Naive thymus-derived CD4-positive, alpha-beta T cell (primary cell): ENCODE measurements at regions not wholly inside any gene's neighbourhood (a gene's known extent, or its start where the extent isn't known, plus 50 kb on each side); places are given as distances from the start of the nearest gene placed in this dataset.

Source experiments
- ATAC-seq: fragments of 150-1000 bp; cut with Tn5 transposase; 2 replicates; pipeline ENCODE4 v1.10.0; 2021; ENCODE audit warnings: mild to moderate bottlenecking, moderate library complexity
- CTCF ChIA-PET: fragments of 350-600 bp; sonication (Branson Sonifier 250); formaldehyde crosslinking; loops from one replicate; lab custom pipeline; 2021; ENCODE audit warnings: antibody characterized with exemption; lab: Charles Lee
- POLR2A ChIA-PET: fragments of 350-600 bp; sonication (Branson Sonifier 250); formaldehyde crosslinking; loops from one replicate; lab custom pipeline; 2021; ENCODE audit warnings: antibody characterized with exemption, inconsistent platforms; lab: Charles Lee
- DNase-seq, 9 donors: peaks; one replicate each; pipeline versions ENCODE4 v3.0.0 to v3.0.0-alpha.2; 2020 to 2022; ENCODE audit warnings: mixed read lengths in 1 of 9
- H3K27ac ChIP-seq: one replicate; pipeline ENCODE4 v1.7.0; 2013; ENCODE audit warnings: mild to moderate bottlenecking, low read depth, low read length, moderate library complexity
- H3K27me3 ChIP-seq, 2 donors: one replicate each; pipeline ENCODE4 v1.7.0; 2013; ENCODE audit warnings: low read length in 2 of 2, mild to moderate bottlenecking in 2 of 2, moderate library complexity in 2 of 2; ENCODE audit not compliant: control insufficient read depth in 2 of 2, insufficient read depth in 2 of 2
- H3K36me3 ChIP-seq, 3 experiments: 1 replicate in 2 of 3; 2 replicates in 1 of 3; pipeline ENCODE4 v1.7.0; 2013; ENCODE audit warnings: low read length in 3 of 3, mild to moderate bottlenecking in 3 of 3, moderate library complexity in 1 of 3; ENCODE audit not compliant: insufficient read depth in 3 of 3, control insufficient read depth in 2 of 3
- H3K4me1 ChIP-seq, 2 donors: one replicate each; pipeline ENCODE4 v1.7.0; 2013; ENCODE audit warnings: low read length in 2 of 2, mild to moderate bottlenecking in 2 of 2, moderate library complexity in 1 of 2; ENCODE audit not compliant: control insufficient read depth in 2 of 2, insufficient read depth in 2 of 2
- H3K4me3 ChIP-seq: 2 replicates; pipeline ENCODE4 v1.7.0; 2013; ENCODE audit warnings: mild to moderate bottlenecking, low read length
- H3K9me3 ChIP-seq, 3 experiments: 1 replicate in 2 of 3; 2 replicates in 1 of 3; pipeline ENCODE4 v1.7.0; 2013; ENCODE audit warnings: low read length in 3 of 3; ENCODE audit not compliant: control insufficient read depth in 2 of 3
- H3K27ac Mint-ChIP-seq, 9 donors: one replicate each; pipeline ENCODE4 v1.8.0; 2020 to 2022; ENCODE audit warnings: mixed read lengths in 9 of 9, mild to moderate bottlenecking in 8 of 9, moderate library complexity in 5 of 9, inconsistent platforms in 2 of 9
- H3K27me3 Mint-ChIP-seq, 5 donors: one replicate each; pipeline ENCODE4 v1.8.0; 2021 to 2022; ENCODE audit warnings: mixed read lengths in 5 of 5, mild to moderate bottlenecking in 1 of 5
- H3K36me3 Mint-ChIP-seq, 5 donors: one replicate each; pipeline ENCODE4 v1.8.0; 2020 to 2022; ENCODE audit warnings: mixed read lengths in 5 of 5, mild to moderate bottlenecking in 3 of 5, inconsistent platforms in 1 of 5
- H3K4me1 Mint-ChIP-seq, 7 donors: one replicate each; pipeline ENCODE4 v1.8.0; 2020 to 2022; ENCODE audit warnings: mixed read lengths in 7 of 7, mild to moderate bottlenecking in 3 of 7, inconsistent platforms in 1 of 7
- H3K4me3 Mint-ChIP-seq, 10 donors: one replicate each; pipeline ENCODE4 v1.8.0; 2020 to 2022; ENCODE audit warnings: mild to moderate bottlenecking in 10 of 10, mixed read lengths in 10 of 10, moderate library complexity in 6 of 10, inconsistent platforms in 2 of 10
- H3K9me3 Mint-ChIP-seq, 11 donors: one replicate each; pipeline ENCODE4 v1.8.0; 2020 to 2022; ENCODE audit warnings: mixed read lengths in 11 of 11, mild to moderate bottlenecking in 4 of 11, inconsistent platforms in 1 of 11, moderate library complexity in 1 of 11
- intact Hi-C, 2 donors: fragments of 100-400 bp; cut with micrococcal nuclease; formaldehyde crosslinking; loops; one replicate each; pipeline ENCODE4 v1.15.1; 2023

DNA sequence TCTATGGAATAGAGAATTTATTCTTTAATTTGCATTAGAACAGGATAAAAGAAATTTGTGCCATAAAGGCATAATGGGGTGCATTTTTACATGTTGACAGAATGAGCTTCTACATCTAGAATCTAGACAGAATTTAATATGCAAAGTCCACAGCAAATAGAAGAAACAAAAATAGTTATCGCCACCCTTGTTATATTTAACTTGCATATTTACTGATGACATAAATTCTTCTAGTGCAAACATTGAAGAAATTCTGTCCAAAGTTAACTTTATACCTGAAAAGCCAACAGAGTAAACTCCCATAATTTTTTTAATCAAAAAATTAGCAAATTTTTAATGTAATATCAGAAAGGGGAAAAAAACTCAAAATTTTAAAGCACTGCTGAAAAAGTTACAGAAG, 213.7 kb upstream of the ALCAM start:
- ChIA-PET POLR2A (no interaction called here), CTCF (no interaction called here)
- Mint-ChIP-seq H3K4me3 (no peak overlapping the region), H3K27ac (no peak overlapping the region), H3K27me3 (peaks cover 0 to 8% (median 4%) of the 10 kb centered on the region in 5 donors), H3K4me1 (no peaks in the 10 kb centered on the region), H3K36me3 (peaks cover 0 to 3% (median 0%) of the 10 kb centered on the region in 5 donors), H3K9me3 (peaks cover 0 to 4% (median 0%) of the 10 kb centered on the region in 11 donors)
- ATAC-seq (no peak), DNase-seq (no peak)
- Histone ChIP-seq H3K9me3 (no peaks in the 10 kb centered on the region), H3K27ac (no peak overlapping the region), H3K4me3 (no peak overlapping the region), H3K36me3 (no peaks in the 10 kb centered on the region), H3K4me1 (no peaks in the 10 kb centered on the region), H3K27me3 (no peaks in the 10 kb centered on the region)
- intact Hi-C loops = no loop called here

DNA sequence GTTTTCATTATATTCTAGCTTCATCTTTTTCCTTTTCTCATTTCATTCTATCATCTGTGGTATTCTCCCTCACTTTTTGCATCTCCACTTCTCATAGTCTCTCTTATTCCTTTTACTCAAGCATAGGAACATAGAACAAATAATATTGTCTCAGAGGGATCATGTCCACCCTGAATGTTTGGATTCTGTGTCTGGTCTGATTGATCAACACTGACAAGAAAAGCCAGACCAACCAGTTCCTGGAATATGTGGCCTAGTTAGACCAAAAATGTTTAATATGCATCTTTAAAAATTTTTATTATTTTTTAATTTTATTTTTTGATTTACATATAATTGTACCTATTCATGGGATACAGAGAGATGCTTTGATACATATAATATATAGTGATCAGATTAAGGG, 212.0 kb upstream of the ALCAM start:
- no peak for ATAC-seq
- DNase-seq = no peak
- Histone ChIP-seq H3K4me3 (no peak overlapping the region), H3K27ac (no peak overlapping the region), H3K4me1 (no peaks in the 10 kb centered on the region), H3K9me3 (no peaks in the 10 kb centered on the region), H3K27me3 (no peaks in the 10 kb centered on the region), H3K36me3 (no peaks in the 10 kb centered on the region)
- no peak overlapping the region for H3K27ac Mint-ChIP-seq
- no peaks in the 10 kb centered on the region for H3K9me3 Mint-ChIP-seq
- H3K4me3 Mint-ChIP-seq = no peak overlapping the region
- peaks cover 0 to 2% (median 0%) of the 10 kb centered on the region in 5 donors for H3K36me3 Mint-ChIP-seq
- CTCF ChIA-PET = no interaction called here
- no peaks in the 10 kb centered on the region for H3K4me1 Mint-ChIP-seq
- peaks cover 0 to 4% (median 0%) of the 10 kb centered on the region in 5 donors for H3K27me3 Mint-ChIP-seq
- POLR2A ChIA-PET = no interaction called here
- intact Hi-C loops = no loop called here

GRCh38 chr3:105157067-105157765, 209.5 kb upstream of the ALCAM start:
- POLR2A ChIA-PET = no interaction called here
- Mint-ChIP-seq H3K9me3 (peaks cover 0 to 1% (median 0%) of the 10 kb centered on the region in 11 donors), H3K4me1 (peaks cover 0 to 1% (median 0%) of the 10 kb centered on the region in 7 donors), H3K4me3 (no peak overlapping the region), H3K27ac (no peak overlapping the region), H3K36me3 (no peaks in the 10 kb centered on the region), H3K27me3 (no peaks in the 10 kb centered on the region)
- intact Hi-C loops = no loop called here
- Histone ChIP-seq H3K9me3 (no peaks in the 10 kb centered on the region), H3K27ac (no peak overlapping the region), H3K4me1 (no peaks in the 10 kb centered on the region), H3K4me3 (no peak overlapping the region), H3K27me3 (no peaks in the 10 kb centered on the region), H3K36me3 (no peaks in the 10 kb centered on the region)
- CTCF ChIA-PET = no interaction called here
- DNase-seq (no peak), ATAC-seq (no peak)

DNA sequence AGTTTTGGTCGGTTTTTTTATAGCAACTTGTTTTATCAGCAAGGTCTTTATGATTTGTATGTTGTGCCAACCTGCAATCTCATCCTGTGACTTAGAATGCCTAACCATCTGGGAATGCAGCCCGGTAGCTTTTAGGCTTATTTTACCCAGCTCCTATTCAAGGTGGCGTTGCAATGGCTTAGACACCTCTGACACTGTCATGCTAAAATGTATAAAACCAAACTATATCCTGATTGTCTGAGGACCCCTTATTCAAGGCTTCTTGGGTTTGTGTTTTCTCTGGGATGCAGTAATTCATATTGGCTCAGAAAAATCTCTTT, 209.0 kb upstream of the ALCAM start:
- no peak overlapping the region for H3K4me3 Mint-ChIP-seq
- no peak for ATAC-seq

DNA sequence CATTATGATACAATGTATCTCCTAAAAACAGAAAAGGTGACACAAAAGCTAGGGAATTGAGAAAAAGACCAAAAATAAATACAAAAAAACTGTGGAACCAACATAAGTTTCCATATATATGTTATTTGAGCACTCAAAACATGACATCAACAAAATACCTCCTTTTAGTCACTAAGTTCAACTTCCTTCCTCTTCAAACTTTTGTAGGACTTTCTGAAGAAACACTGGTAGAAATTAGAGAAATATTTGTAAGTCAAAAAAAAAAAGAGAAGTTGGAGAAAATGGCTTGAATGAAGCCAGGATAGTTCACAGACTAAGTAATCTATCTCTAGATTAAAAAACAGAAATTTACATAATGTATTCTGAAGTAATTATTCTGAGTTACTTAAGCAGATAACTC, 208.4 kb upstream of the ALCAM start:
- no peak overlapping the region for H3K4me3 Mint-ChIP-seq
- H3K27ac Mint-ChIP-seq = no peak overlapping the region
- peaks cover 0 to 1% (median 0%) of the 10 kb centered on the region in 7 donors for H3K4me1 Mint-ChIP-seq
- Histone ChIP-seq H3K4me1 (no peaks in the 10 kb centered on the region), H3K4me3 (no peak overlapping the region), H3K27me3 (no peaks in the 10 kb centered on the region), H3K9me3 (no peaks in the 10 kb centered on the region), H3K27ac (no peak overlapping the region), H3K36me3 (no peaks in the 10 kb centered on the region)
- ChIA-PET POLR2A (no interaction called here), CTCF (no interaction called here)
- ATAC-seq = no peak
- DNase-seq = no peak
- H3K36me3 Mint-ChIP-seq = no peaks in the 10 kb centered on the region
- intact Hi-C loops = no loop called here
- H3K27me3 Mint-ChIP-seq = peaks cover 0 to 6% (median 0%) of the 10 kb centered on the region in 5 donors
- H3K9me3 Mint-ChIP-seq = peaks cover 0 to 1% (median 0%) of the 10 kb centered on the region in 11 donors

More for the DNA sequence above, 209.0 kb upstream of the ALCAM start:
- Mint-ChIP-seq H3K4me1 (peaks cover 0 to 1% (median 0%) of the 10 kb centered on the region in 7 donors), H3K9me3 (peaks cover 0 to 1% (median 0%) of the 10 kb centered on the region in 11 donors), H3K27me3 (peaks cover 0 to 4% (median 0%) of the 10 kb centered on the region in 5 donors), H3K36me3 (no peaks in the 10 kb centered on the region), H3K27ac (no peak overlapping the region)
- Histone ChIP-seq H3K27ac (no peak overlapping the region), H3K4me3 (no peak overlapping the region), H3K9me3 (no peaks in the 10 kb centered on the region), H3K4me1 (no peaks in the 10 kb centered on the region), H3K27me3 (no peaks in the 10 kb centered on the region), H3K36me3 (no peaks in the 10 kb centered on the region)
- DNase-seq = no peak
- POLR2A ChIA-PET = no interaction called here
- CTCF ChIA-PET = no interaction called here
- intact Hi-C loops = no loop called here

DNA sequence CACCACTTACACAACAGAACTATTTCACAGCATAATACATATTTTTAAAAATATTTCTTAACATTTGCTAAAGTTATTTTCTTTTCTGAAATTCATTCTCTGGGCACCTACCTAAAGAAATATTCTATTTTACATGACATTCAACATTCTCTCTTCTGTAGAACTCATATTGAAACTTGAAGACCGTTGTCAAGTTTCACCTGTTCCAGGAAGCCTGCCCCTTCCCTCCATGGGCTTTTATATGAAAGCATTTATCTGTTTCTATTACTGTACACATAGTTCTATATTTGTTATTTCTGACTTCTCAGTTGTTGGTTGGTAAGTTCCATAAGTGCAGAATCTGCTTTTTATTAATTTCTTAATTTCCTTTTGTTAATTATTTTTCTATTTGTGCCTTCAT, 204.3 kb upstream of the ALCAM start:
- ATAC-seq = no peak
- no peaks in the 10 kb centered on the region for H3K36me3 ChIP-seq
- no peaks in the 10 kb centered on the region for H3K4me1 ChIP-seq
- no peak overlapping the region for H3K27ac ChIP-seq
- no peak overlapping the region for H3K27ac Mint-ChIP-seq
- H3K9me3 Mint-ChIP-seq = peaks cover 0 to 1% (median 0%) of the 10 kb centered on the region in 11 donors
- no peaks in the 10 kb centered on the region for H3K27me3 ChIP-seq
- intact Hi-C loops = no loop called here
- no peaks in the 10 kb centered on the region for H3K36me3 Mint-ChIP-seq
- H3K27me3 Mint-ChIP-seq = peaks cover 0 to 6% (median 0%) of the 10 kb centered on the region in 5 donors
- ChIA-PET POLR2A (no interaction called here), CTCF (no interaction called here)
- H3K4me3 ChIP-seq = no peak overlapping the region
- no peak overlapping the region for H3K4me3 Mint-ChIP-seq
- H3K9me3 ChIP-seq = no peaks in the 10 kb centered on the region
- H3K4me1 Mint-ChIP-seq = peaks cover 0 to 1% (median 0%) of the 10 kb centered on the region in 7 donors
- DNase-seq = no peak

GRCh38 chr3:105166893-105167292, 199.8 kb upstream of the ALCAM start:
- DNase-seq (no peak), ATAC-seq (no peak)
- H3K4me1 ChIP-seq = no peaks in the 10 kb centered on the region
- H3K27ac ChIP-seq = no peak overlapping the region
- Mint-ChIP-seq H3K9me3 (no peaks in the 10 kb centered on the region), H3K4me1 (no peaks in the 10 kb centered on the region), H3K4me3 (no peak overlapping the region), H3K27ac (no peak overlapping the region), H3K27me3 (peaks cover 0 to 10% (median 9%) of the 10 kb centered on the region in 5 donors), H3K36me3 (no peaks in the 10 kb centered on the region)
- no peaks in the 10 kb centered on the region for H3K27me3 ChIP-seq
- no peaks in the 10 kb centered on the region for H3K36me3 ChIP-seq
- ChIA-PET CTCF (no interaction called here), POLR2A (no interaction called here)
- H3K9me3 ChIP-seq = no peaks in the 10 kb centered on the region
- intact Hi-C loops = no loop called here
- H3K4me3 ChIP-seq = no peak overlapping the region
